CD4-positive, alpha-beta T cell treated with Interleukin-12 subunit alpha and Interleukin-12 subunit beta, for 1 hour (primary cell): ENCODE measurements at regions not wholly inside any gene's neighbourhood (a gene's known extent, or its start where the extent isn't known, plus 50 kb on each side); places are given as distances from the start of the nearest gene placed in this dataset.

Experiments used
- DNase-seq: peaks from one replicate; pipeline ENCODE4 v3.0.0-alpha.2; 2020

GRCh38 chr22:25368271-25368670, 148.8 kb downstream of the CRYBB2 start:
- no peak for DNase-seq

GRCh38 chr22:25369041-25369440, 149.6 kb downstream of the CRYBB2 start:
- DNase-seq = no peak

DNA sequence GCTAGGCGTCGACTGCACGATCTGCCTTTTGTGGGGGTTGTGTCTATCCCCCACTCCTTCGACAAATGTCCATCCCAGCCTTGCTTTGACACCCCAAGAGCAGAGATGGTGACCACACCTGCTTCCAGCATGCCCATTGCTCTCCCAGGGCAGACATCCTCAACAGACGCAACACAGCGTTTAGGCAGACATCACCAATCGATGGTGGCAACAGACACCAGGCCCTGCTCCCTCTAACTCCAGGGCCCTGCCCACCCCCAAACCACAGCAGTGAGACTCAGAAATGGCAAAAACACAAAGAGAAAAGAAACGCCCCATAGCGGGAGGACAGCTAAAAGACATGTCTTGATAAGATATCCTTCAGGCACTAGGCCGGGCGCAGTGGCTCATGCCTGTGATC, 150.9 kb downstream of the CRYBB2 start:
- DNase-seq = no peak

DNA sequence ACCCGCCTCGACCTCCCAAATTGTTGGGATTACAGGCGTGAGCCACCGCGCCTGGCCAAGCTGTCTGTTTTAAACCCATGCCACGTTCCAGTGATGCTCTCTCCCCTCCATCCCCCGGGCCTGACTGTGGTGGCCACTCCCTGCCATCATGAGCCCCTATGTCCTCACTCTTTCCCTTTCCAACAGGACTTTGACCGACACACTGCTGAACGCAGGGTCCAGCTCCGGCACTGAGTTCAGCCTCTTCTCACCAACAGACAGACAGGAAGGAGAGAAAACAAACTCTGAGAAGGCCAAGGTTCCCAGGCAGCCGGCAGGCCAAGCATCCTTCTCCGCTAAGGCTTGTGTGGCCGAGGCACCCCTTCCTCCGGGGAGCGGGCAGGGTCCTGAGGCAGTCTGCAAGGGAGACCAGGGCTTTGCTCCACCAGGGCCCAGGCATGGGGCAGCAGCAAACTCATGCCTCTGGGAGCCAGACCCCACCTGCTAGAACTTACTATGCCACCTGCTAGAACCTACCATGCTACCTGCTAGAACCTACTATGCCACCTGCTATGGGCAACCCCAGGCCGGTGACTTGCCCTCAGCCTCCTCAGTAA, 152.7 kb downstream of the CRYBB2 start:
- DNase-seq = no peak

GRCh38 chr22:25373961-25374360, 154.5 kb downstream of the CRYBB2 start:
- DNase-seq = no peak

DNA sequence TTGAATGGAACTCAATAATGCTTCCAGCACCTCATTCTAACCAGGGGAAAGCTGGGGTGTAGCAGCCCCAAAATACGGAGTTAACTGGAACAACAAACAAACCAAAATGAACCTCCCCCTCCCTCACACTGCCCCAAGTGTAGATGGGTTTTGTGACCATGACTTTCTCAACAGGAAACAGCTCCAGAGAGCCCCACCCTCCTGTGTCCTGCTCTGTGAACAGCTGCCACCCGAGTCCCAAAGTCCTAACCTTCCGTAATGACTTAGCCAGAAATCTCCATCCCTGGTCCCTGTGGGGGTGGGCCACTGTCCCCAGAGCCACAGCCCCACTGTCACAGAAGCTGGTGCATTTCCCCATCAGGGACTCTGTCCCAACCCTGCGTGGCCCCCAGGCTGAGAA, 155.4 kb downstream of the CRYBB2 start:
- DNase-seq = no peak

- DNase-seq = no peak
These were observed 156.2 kb downstream of the CRYBB2 start for GRCh38 chr22:25375683-25376082.

DNA sequence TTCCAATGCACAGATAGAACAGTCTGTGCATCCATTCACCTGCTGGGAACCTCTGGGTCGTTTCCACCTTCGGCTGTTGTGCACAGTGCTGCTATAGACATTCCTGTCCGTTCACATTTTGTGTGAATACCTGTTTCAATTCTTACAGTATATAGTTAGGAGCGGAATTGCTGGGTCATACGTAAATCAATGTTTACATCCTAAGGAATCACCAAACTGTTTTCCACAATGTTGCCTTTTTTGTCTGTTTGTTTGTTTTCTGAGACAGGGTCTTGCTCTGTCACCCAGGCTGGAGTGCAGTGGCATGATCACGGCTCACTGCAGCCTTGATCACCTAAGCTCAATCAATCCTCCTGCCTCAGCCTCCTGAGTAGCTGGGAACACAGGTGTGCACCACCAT, 158.3 kb downstream of the CRYBB2 start:
- DNase-seq = no peak

- DNase-seq = no peak
These were observed 160.8 kb downstream of the CRYBB2 start for GRCh38 chr22:25380122-25380747.

DNA sequence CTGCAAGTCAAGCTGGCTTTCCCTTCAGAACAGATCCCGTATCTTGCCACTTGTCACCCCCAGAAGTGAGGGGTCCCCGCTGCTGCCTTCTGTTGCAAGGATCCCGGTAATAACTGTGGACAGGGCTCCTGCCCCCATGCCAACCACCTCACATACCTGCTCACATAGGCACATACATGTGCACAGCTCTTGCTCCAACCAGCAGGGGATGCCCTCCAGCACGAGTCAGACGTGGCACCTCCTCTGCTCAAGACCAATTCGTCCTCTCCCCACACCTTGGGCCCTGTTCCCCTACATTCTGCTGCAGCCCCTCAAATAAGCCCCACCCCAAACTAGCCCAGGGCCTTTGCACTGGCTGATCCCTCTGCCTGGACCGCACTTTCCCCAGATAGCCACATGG, 163.3 kb downstream of the CRYBB2 start:
- DNase-seq = no peak

GRCh38 chr22:25383278-25383820, 163.9 kb downstream of the CRYBB2 start:
- no peak for DNase-seq

GRCh38 chr22:25383892-25384291, 164.5 kb downstream of the CRYBB2 start:
- DNase-seq = no peak

DNA sequence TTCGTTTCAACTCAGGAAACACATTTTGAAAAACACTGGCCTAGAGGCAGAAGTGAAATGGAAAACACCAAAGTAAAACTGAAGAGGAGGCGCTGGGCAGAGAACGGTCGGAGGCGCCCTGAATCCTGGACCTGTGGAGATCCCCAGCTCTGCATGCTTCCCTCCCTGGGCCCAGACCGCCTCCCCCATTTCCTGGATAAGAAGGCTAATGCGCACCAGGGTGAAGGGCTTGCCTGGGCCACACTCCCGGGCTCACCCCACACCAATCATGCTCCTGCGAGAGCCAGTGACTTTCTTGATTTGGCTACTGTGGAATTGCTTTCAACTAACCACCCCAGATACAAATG, 167.1 kb downstream of the CRYBB2 start:
- no peak for DNase-seq

- no peak for DNase-seq
These were observed 169.0 kb downstream of the CRYBB2 start for GRCh38 chr22:25388415-25388814.

DNA sequence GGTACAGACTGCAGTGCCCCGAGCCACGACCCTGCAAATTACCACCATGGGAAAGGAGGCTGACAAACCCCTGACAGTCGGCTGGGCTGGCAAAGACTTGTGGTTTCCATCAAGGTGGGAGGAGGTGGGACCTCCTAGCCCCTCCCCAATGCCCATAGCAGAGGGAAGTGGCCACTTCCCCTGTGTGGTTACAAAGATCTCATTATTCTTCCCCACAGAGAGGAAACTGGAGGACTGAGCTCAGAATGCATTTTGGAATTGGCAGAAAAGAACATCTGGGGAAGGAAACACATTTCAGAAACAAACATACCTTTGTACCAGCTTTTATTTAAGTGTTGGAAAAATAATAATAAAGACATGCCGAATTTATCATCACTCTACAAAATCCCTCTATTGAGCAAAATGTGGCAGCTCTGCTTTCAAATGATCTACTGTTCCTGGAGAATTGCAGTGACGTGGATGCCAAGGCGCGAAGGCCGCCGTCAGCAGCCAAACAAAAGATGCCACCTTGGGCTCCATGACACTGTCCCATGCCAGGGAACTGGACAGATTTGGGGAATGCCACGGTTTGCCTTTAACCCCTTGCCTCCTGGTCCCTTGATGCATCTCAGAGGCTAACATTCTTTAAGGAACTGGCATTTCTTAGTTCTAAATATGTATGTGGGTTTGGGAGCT, 169.6 kb downstream of the CRYBB2 start:
- DNase-seq = no peak

GRCh38 chr22:25389541-25389919, 170.1 kb downstream of the CRYBB2 start:
- DNase-seq = no peak

- no peak for DNase-seq
These were observed 171.1 kb downstream of the CRYBB2 start for GRCh38 chr22:25390297-25391240.

DNA sequence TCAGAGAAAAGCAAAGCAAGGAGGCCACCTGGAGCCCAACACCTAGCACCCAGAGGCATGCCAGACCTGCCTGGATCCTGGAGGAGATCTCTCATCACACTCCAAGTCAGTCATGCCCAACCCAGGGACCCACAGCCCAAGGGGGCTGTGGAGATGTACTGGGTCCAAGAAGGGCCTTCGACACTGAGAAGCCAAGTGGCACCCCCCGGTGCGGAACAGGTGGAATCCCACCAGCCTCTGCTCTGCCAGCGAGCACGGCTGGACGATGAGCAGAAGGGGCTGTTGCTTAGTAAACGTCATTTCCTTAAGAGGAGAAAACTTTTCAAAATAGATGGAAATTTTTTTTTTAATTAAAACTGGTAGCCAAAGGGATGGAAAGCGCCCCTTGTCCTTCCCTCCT, 171.9 kb upstream of the GRK3 start:
- DNase-seq = no peak

- DNase-seq = no peak
These were observed 171.2 kb upstream of the GRK3 start for GRCh38 chr22:25393121-25393805.

- DNase-seq = no peak
These were observed 169.0 kb upstream of the GRK3 start for GRCh38 chr22:25395468-25395867.

- DNase-seq = no peak
These were observed 168.6 kb upstream of the GRK3 start for GRCh38 chr22:25395915-25396314.

GRCh38 chr22:25396615-25397200, 167.8 kb upstream of the GRK3 start:
- DNase-seq = no peak
